GM19023 (cell line): ENCODE measurements at regions not wholly inside any gene's neighbourhood (a gene's known extent, or its start where the extent isn't known, plus 50 kb on each side); places are given as distances from the start of the nearest gene placed in this dataset.
"Not testable (repeated sequence)": the region's sequence is repeated elsewhere in the genome, so short reads cannot be mapped to it uniquely, and the experiment has no call there.

Experiments
- ATAC-seq: cut with Tn5 transposase; IDR thresholded peaks from one replicate; pipeline ENCODE4 v1.9.1; 2021; ENCODE audit warnings: mild to moderate bottlenecking, moderate library complexity; ENCODE audit not compliant: unreplicated experiment

- ATAC-seq, result no peak
Measured at GRCh38 chr3:75380276-75380771, 283.8 kb upstream of the FRG2C start.

GRCh38 chr3:75384016-75384415, 280.1 kb upstream of the FRG2C start:
- ATAC-seq, result not testable (repeated sequence)

DNA sequence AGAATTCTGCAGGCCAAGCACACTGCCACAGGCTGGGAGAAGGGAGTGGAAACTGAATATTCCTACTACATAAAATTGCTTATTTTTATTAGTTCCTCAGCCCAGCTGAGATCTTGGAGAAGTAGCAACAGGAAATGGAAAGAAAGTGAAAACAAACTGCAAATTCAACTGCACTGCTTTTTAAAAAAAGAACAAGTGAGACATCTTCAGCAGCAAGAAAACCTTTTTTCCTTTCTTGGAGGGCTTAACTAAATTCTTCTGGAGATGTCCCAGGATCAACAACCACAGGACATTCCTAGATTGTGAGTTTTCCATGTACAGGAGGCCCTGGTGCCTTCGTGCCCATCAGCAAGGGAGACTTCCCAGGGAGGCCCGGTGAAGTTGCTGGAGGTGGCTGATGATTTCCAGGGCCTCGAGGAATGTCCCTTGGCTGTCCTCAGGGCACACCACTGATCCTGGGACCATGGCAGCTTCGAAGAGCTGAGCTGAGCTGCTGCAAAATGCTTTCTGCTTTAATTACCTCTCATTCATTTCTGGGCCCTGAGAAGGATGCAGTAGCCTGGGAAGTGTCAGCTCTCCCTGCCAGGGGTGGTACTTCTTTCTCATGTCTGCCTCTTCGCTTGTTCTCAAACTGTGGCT, 275.5 kb upstream of the FRG2C start:
- not testable (repeated sequence) for ATAC-seq

GRCh38 chr3:75393288-75393694, 270.8 kb upstream of the FRG2C start:
- ATAC-seq, result not testable (repeated sequence)

- not testable (repeated sequence) for ATAC-seq
Measured at GRCh38 chr3:75394102-75394501, 270.0 kb upstream of the FRG2C start.

DNA sequence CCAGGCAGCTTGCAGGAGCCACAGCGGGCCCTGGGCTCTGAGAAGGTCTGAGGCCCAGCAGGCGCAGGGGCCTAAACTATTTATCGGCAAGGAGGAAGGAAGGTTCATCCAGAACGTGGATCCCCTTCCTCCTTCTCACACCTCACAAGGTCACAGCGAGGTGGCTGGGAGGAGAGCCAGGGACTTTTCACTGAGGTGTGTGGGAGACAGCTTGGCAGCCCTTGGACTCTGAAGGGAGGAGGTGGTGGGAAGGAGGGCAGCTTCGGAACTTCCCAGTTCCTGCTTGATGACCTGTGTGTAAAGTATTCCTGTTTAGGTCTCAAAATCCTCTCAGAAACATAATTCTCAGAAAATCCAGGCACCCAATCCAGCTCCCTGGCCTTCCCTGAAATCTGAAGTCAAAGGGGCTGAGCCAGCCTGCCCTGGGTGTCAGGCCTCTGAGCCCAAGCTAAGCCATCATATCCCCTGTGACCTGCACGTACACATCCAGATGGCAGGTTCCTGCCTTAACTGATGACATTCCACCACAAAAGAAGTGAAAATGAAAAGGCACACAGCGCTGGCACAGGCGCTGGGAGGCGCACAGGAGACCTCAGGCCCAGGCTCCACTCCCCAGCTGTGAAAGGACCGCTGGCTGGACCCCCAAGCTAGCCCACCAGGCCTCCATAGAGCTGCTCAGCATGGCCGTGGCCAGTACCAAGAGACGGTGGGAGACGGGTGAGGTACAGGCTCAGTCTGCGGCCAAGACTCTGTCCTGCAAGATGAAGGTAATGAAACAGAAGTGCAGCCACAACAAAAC, 269.4 kb upstream of the FRG2C start:
- ATAC-seq, result not testable (repeated sequence)

GRCh38 chr3:75395580-75396315, 268.4 kb upstream of the FRG2C start:
- ATAC-seq, result no peak

- ATAC-seq, result no peak
Measured at GRCh38 chr3:75396316-75396802, 267.8 kb upstream of the FRG2C start.

DNA sequence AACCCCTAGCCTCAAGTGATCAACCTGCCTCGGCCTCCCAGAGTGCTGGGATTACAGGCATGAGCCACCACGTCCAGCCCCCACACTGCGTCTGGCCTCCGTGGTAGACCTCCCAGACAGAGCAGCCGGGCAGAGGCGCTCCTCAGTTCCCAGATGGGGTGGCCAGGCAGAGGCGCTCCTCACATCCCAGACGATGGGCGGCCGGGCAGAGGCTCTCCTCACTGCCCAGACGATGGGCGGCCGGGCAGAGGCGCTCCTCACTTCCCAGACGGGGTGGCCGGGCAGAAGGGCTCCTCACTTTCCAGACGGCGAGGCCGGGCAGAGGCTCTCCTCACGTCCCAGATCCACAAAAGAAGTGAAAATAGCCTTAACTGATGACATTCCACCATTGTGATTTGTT, 266.6 kb upstream of the FRG2C start:
- not testable (repeated sequence) for ATAC-seq

- not testable (repeated sequence) for ATAC-seq
Measured at GRCh38 chr3:75422101-75422945, 241.8 kb upstream of the FRG2C start.

GRCh38 chr3:75425379-75425778, 238.7 kb upstream of the FRG2C start:
- not testable (repeated sequence) for ATAC-seq

GRCh38 chr3:75427486-75427885, 236.6 kb upstream of the FRG2C start:
- ATAC-seq, result not testable (repeated sequence)

- ATAC-seq, result not testable (repeated sequence)
Measured at GRCh38 chr3:75427906-75428305, 236.2 kb upstream of the FRG2C start.

- ATAC-seq, result not testable (repeated sequence)
Measured at GRCh38 chr3:75429561-75430220, 234.4 kb upstream of the FRG2C start.

- not testable (repeated sequence) for ATAC-seq
Measured at GRCh38 chr3:75430406-75430805, 233.7 kb upstream of the FRG2C start.

DNA sequence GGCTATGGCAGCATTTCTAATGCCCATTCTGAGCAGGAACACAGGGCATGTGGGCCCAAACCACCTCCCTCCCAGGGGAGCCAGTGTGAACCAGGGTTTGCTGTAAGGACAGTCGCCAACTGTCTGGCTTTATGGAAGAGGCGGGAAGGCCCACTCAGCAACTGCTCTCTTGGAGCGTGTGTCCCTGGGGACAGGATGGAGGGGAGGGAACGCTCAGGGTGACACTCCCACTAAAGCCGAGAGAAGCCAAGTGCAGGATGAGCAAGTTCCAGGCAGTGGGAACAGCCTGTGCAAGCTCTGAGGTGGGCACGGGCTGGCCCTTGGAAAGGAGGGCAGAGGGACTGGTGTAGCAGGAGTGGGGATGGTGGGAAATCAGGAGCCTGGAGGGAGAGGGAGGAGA, 233.0 kb upstream of the FRG2C start:
- ATAC-seq, result not testable (repeated sequence)

DNA sequence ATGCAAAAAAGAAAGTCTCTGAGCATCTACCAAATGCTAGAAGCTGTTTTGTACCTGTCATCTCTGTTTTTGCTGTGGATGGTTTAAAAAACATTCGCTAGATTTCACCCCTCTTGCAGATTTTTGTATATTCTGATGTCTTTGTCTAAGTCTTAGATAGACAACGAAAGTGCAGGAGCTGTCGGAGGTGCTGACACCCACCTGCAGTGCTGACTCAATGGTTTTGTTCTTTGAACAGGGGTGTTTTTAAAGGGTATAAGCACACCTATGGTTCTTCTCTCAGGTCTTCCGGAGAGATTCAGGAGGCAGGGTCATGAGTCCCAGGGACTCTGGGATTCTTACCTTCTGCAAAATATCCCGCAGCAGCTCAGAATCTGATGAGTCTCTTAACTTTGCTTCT, 231.7 kb upstream of the FRG2C start:
- ATAC-seq, result not testable (repeated sequence)

GRCh38 chr3:75432885-75433284, 231.2 kb upstream of the FRG2C start:
- not testable (repeated sequence) for ATAC-seq

- ATAC-seq, result not testable (repeated sequence)
Measured at GRCh38 chr3:75433295-75433694, 230.8 kb upstream of the FRG2C start.
